Ishikawa (cell line): ENCODE measurements at regions not wholly inside any gene's neighbourhood (a gene's known extent, or its start where the extent isn't known, plus 50 kb on each side); places are given as distances from the start of the nearest gene placed in this dataset.

ENCODE experiments used
- CEBPB ChIP-seq: IDR thresholded peaks from 2 replicates; pipeline ENCODE4 v1.6.1; 2012
- CREB1 ChIP-seq: IDR thresholded peaks from 2 replicates; pipeline ENCODE4 v1.6.1; 2012; ENCODE audit warnings: low read depth
- EGR1 ChIP-seq: IDR thresholded peaks from 2 replicates; pipeline ENCODE4 v1.6.1; 2012
- EP300 ChIP-seq: IDR thresholded peaks from 2 replicates; pipeline ENCODE4 v1.6.1; 2012; ENCODE audit warnings: borderline replicate concordance
- FOXM1 ChIP-seq: IDR thresholded peaks from 2 replicates; pipeline ENCODE4 v1.6.1; 2012; ENCODE audit warnings: low read depth, borderline replicate concordance
- NFIC ChIP-seq: IDR thresholded peaks from 2 replicates; pipeline ENCODE4 v1.6.1; 2012
- RAD21 ChIP-seq: IDR thresholded peaks from 2 replicates; pipeline ENCODE4 v1.6.1; 2012; ENCODE audit warnings: low read depth
- TAF1 ChIP-seq: IDR thresholded peaks from 2 replicates; pipeline ENCODE4 v1.6.1; 2012; ENCODE audit warnings: low read depth, mild to moderate bottlenecking
- TCF12 ChIP-seq: IDR thresholded peaks from 2 replicates; pipeline ENCODE4 v1.6.1; 2012; ENCODE audit warnings: low read depth
- TEAD4 ChIP-seq: IDR thresholded peaks from 2 replicates; pipeline ENCODE4 v1.6.1; 2012
- YY1 ChIP-seq: IDR thresholded peaks from 2 replicates; pipeline ENCODE4 v1.6.1; 2012; ENCODE audit warnings: low read depth
- ZBTB7A ChIP-seq: IDR thresholded peaks from 2 replicates; pipeline ENCODE4 v1.6.1; 2012; ENCODE audit warnings: low read depth
- TF ChIP-seq, protein P1 (sequence below): IDR thresholded peaks from 2 replicates; pipeline ENCODE4 v1.6.1; 2012
- TF ChIP-seq, protein P2 (sequence below): IDR thresholded peaks from 2 replicates; pipeline ENCODE4 v1.6.1; 2012; ENCODE audit warnings: low read depth, mild to moderate bottlenecking
- TF ChIP-seq, protein P3 (sequence below): IDR thresholded peaks from 2 replicates; pipeline ENCODE4 v1.6.1; 2012

DNA sequence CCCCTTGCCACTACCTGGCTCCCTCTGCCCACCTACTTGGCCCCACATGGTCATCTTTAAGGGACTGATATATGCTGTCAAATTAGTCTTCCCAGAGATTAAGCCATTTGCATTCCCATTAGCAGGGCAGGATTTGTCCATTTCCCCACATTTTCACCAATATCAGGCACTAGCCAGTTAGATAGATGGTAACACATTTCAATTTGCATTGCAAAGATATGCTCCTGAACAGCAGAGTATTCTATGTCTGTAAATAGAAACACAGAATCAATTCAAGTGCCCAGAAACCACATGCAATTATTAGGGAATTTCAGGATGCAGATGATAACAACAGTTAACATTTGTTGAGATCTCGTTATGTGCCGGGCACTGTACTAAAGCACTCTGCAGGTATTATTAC, 92.6 kb upstream of the IL12B start:
- TF ChIP-seq, protein P1, sequence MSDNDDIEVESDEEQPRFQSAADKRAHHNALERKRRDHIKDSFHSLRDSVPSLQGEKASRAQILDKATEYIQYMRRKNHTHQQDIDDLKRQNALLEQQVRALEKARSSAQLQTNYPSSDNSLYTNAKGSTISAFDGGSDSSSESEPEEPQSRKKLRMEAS, result no peak
- TF ChIP-seq EP300, result no peak

DNA sequence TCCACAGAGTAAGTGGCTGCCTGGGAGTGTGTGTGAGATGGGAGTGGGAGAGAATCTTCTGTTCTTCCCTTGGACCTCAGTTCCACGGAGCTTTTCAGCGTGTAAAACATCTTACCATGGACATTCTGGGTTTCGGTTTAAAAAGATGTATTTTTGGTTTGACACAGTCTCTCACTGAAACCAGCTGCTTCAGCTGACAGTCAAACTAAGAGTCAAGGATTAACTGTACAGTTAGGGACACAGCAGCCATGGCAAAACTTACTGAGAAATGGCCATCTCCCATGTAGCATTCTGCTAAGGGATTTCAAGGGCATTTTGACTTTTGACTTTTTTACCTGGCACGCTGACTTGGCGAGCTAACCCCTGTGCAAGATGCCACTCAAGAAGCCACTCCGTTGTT, 93.8 kb upstream of the IL12B start:
- no peak for TF ChIP-seq ZBTB7A
- no peak for TF ChIP-seq TCF12
- no peak for TF ChIP-seq NFIC
- TF ChIP-seq, protein P1, result no peak
- TF ChIP-seq YY1, result no peak
- TF ChIP-seq RAD21, result no peak
- TF ChIP-seq, protein P2, sequence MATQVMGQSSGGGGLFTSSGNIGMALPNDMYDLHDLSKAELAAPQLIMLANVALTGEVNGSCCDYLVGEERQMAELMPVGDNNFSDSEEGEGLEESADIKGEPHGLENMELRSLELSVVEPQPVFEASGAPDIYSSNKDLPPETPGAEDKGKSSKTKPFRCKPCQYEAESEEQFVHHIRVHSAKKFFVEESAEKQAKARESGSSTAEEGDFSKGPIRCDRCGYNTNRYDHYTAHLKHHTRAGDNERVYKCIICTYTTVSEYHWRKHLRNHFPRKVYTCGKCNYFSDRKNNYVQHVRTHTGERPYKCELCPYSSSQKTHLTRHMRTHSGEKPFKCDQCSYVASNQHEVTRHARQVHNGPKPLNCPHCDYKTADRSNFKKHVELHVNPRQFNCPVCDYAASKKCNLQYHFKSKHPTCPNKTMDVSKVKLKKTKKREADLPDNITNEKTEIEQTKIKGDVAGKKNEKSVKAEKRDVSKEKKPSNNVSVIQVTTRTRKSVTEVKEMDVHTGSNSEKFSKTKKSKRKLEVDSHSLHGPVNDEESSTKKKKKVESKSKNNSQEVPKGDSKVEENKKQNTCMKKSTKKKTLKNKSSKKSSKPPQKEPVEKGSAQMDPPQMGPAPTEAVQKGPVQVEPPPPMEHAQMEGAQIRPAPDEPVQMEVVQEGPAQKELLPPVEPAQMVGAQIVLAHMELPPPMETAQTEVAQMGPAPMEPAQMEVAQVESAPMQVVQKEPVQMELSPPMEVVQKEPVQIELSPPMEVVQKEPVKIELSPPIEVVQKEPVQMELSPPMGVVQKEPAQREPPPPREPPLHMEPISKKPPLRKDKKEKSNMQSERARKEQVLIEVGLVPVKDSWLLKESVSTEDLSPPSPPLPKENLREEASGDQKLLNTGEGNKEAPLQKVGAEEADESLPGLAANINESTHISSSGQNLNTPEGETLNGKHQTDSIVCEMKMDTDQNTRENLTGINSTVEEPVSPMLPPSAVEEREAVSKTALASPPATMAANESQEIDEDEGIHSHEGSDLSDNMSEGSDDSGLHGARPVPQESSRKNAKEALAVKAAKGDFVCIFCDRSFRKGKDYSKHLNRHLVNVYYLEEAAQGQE, result no peak
- TF ChIP-seq CEBPB, result no peak
- TF ChIP-seq CREB1, result no peak
- no peak for TF ChIP-seq EGR1
- TF ChIP-seq, protein P3, sequence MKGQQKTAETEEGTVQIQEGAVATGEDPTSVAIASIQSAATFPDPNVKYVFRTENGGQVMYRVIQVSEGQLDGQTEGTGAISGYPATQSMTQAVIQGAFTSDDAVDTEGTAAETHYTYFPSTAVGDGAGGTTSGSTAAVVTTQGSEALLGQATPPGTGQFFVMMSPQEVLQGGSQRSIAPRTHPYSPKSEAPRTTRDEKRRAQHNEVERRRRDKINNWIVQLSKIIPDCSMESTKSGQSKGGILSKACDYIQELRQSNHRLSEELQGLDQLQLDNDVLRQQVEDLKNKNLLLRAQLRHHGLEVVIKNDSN, result no peak
- no peak for TF ChIP-seq TEAD4
- no peak for TF ChIP-seq TAF1
- TF ChIP-seq FOXM1, result no peak
- TF ChIP-seq EP300, result no peak

DNA sequence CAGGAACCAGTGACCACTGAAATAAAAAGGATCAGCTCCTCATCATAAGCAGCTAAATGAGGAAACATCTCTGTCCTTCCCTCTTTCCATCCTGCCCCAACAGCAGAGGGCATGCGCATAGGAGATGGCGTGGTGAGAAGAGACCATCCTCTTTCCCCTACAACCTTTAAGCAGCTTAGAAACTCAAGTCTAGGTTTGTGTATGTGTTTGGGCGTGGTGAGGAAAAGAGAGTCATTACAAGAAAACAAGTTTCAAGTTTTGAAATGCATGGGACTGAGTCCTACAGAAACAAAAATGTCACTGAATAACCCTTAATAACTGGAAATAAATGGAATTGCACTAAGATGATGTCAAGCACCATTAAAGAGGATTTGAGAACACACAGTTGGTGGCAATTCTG, 96.4 kb upstream of the IL12B start:
- TF ChIP-seq CEBPB (no peak), TAF1 (no peak), FOXM1 (no peak), CREB1 (no peak), EGR1 (no peak), NFIC (no peak), RAD21 (no peak), ZBTB7A (no peak), TCF12 (no peak)
- TF ChIP-seq, protein P3, result no peak

DNA sequence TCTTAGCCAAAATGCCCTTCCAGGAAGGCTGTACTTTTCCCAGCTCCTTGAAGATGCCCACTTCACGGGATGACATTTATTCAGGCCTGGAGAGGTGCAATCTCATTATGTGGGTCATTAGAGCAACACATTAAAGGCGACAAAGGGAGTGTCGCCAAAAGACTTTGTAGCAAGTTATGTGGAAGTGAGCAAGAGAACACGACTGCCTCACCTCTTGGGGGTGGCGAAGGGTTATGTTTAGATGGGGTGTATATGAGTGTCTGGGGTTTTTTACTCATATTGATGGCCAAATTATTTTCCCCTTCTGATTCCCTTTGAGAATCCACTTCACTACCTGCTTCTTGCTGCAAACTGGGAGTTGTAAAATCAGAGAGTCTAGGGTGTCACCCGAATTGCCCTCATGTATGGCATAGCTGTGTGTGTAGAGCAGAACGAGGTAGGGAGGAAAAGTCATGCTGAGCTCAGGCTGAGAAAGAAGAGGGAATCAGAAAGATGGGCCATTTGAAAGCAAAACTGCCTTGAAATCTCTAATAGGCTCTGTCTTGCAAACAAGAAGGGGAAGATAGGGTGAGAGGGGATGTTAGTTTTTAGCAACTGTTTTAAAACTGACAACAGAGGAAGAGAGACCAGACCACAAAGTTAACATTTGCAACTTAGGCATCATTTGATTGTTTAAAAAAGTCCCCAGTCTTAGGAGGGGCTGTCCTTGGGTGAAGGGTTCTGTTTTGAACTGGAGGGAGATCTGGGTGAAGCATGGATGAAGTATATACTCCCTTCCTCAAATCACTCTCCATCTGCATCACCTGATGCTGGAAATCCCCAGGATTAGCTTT, 97.1 kb upstream of the IL12B start:
- TF ChIP-seq, protein P2, result no peak
- TF ChIP-seq CEBPB (no peak), EGR1 (no peak), FOXM1 (no peak), YY1 (no peak), TAF1 (no peak), EP300 (no peak), TCF12 (no peak), ZBTB7A (no peak)
- TF ChIP-seq, protein P3, result no peak
- TF ChIP-seq, protein P1, result no peak

DNA sequence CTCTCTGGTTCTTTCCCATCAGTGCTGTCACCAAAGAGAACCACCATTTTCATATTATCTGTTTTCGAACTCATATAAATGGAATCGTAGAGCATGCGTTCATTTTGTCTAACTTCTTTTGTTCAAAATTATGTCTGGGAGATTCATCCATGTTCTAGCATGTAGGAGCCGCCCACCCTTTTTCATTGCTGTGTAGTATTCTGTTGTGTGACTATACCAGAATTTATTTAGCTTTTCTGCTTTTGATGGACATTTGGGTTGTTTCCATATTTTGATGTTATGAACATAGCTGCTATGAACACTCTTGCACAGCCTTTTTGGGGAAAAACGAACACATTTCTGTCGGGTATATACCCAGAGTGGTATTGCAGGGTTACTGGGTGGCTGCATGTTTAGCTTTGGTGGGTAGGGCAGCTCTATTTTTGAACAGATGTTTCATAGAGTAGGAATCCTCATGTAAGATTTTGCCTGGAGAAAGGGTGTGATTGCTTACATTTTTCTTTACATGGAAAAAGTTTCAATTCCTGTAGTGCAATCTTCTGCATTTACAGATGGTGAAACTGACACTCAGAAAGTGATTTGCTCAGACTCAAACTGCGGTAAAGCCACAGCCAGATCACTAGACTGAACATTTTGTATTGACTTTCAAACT, 100.2 kb upstream of the IL12B start:
- no peak for TF ChIP-seq CEBPB
- TF ChIP-seq TCF12, result no peak
- no peak for TF ChIP-seq ZBTB7A
- TF ChIP-seq YY1, result no peak
- TF ChIP-seq, protein P3, result no peak
- TF ChIP-seq, protein P1, result no peak
- TF ChIP-seq EP300, result no peak
- no peak for TF ChIP-seq FOXM1
- no peak for TF ChIP-seq TAF1
- TF ChIP-seq CREB1, result no peak
- TF ChIP-seq RAD21, result no peak
- TF ChIP-seq, protein P2, result no peak
- TF ChIP-seq EGR1, result no peak
- no peak for TF ChIP-seq TEAD4
- no peak for TF ChIP-seq NFIC
